Upper lobe of left lung (tissue), 4 donors: ENCODE measurements at regions not wholly inside any gene's neighbourhood (a gene's known extent, or its start where the extent isn't known, plus 50 kb on each side); places are given as distances from the start of the nearest gene placed in this dataset.

Experiments used
- CTCF ChIP-seq, 6 experiments: fragments of 450-650 bp in 4 of 6; fragments of 200-600 bp in 2 of 6; sonication (generic) in 2 of 6; IDR thresholded peaks; one replicate each; pipeline ENCODE4 v1.5.1; 2016 to 2019; ENCODE audit warnings: antibody characterized with exemption in 6 of 6
- EP300 ChIP-seq, 4 donors: sonication (generic); formaldehyde crosslinking; IDR thresholded peaks; one replicate each; pipeline ENCODE4 v1.5.1; 2017; ENCODE audit warnings: antibody characterized with exemption in 4 of 4, control low read depth in 2 of 4
- POLR2AphosphoS5 ChIP-seq, 2 donors: sonication (generic); formaldehyde crosslinking; IDR thresholded peaks; one replicate each; pipeline ENCODE4 v1.5.1; 2017; ENCODE audit warnings: antibody characterized with exemption in 2 of 2

DNA sequence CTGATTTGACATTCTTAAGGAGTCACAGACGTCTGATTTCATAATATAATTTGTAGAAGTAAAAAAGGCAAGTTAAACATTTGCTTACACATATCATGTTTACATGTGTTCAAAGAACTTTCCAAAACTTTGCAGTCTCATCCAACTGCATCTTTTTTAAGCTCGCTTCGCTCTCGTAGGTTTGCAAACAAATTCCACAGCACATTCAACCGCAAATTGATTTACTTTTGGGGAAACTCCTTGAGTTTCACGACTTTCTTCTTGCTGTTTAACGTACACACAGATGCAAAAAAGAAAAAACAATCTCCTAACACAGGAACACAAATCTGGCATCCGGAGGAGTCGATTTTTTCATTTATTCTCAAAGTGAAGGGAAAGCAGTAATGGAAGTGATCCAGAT lies 1149.5 kb downstream of the VRK1 start:
- TF ChIP-seq CTCF (IDR thresholded peaks at IDR 0.05) (no peak), POLR2AphosphoS5 (IDR thresholded peaks at IDR 0.05) (no peak), EP300 (IDR thresholded peaks at IDR 0.05) (no peak)
